Natural killer cell (primary cell): ENCODE measurements at regions not wholly inside any gene's neighbourhood (a gene's known extent, or its start where the extent isn't known, plus 50 kb on each side); places are given as distances from the start of the nearest gene placed in this dataset.

Experiments
- ATAC-seq, 3 donors: fragments of 150-1000 bp in 2 of 3; fragments of 200-7000 bp in 1 of 3; cut with Tn5 transposase; 1 replicate in 1 of 3; 2 replicates in 2 of 3; pipeline ENCODE4 v1.10.0; 2021; ENCODE audit warnings: mild to moderate bottlenecking in 2 of 3, moderate library complexity in 2 of 3
- DNase-seq, 2 donors: peaks; one replicate each; pipeline versions ENCODE4 v3.0.0 to v3.0.0-alpha.2; 2013 to 2021; ENCODE audit warnings: mixed read lengths in 1 of 2
- H3K27ac ChIP-seq: one replicate; pipeline ENCODE4 v1.5.1; 2013; ENCODE audit warnings: mild to moderate bottlenecking, low read length
- H3K27me3 ChIP-seq: one replicate; pipeline ENCODE4 v1.6.1; 2013; ENCODE audit warnings: low read length; ENCODE audit not compliant: control insufficient read depth, insufficient read depth
- H3K36me3 ChIP-seq: one replicate; pipeline ENCODE4 v1.6.1; 2013; ENCODE audit warnings: low read length; ENCODE audit not compliant: control insufficient read depth, insufficient read depth
- H3K4me1 ChIP-seq: one replicate; pipeline ENCODE4 v1.6.1; 2013; ENCODE audit warnings: low read length; ENCODE audit not compliant: control insufficient read depth, insufficient read depth
- H3K4me3 ChIP-seq: one replicate; pipeline ENCODE4 v1.5.1; 2013; ENCODE audit warnings: low read length
- H3K9me3 ChIP-seq: one replicate; pipeline ENCODE4 v1.6.1; 2013; ENCODE audit warnings: low read length; ENCODE audit not compliant: control insufficient read depth, insufficient read depth
- H3K27ac Mint-ChIP-seq, 2 donors: one replicate each; pipeline ENCODE4 v1.8.0; 2022; ENCODE audit warnings: mild to moderate bottlenecking in 2 of 2, mixed read lengths in 2 of 2, moderate library complexity in 1 of 2
- H3K27me3 Mint-ChIP-seq, 2 donors: one replicate each; pipeline ENCODE4 v1.8.0; 2022; ENCODE audit warnings: low read depth in 2 of 2, mixed read lengths in 2 of 2
- H3K36me3 Mint-ChIP-seq: one replicate; pipeline ENCODE4 v1.8.0; 2022; ENCODE audit warnings: mixed read lengths
- H3K4me1 Mint-ChIP-seq, 2 donors: one replicate each; pipeline ENCODE4 v1.8.0; 2022; ENCODE audit warnings: mixed read lengths in 2 of 2
- H3K4me3 Mint-ChIP-seq: one replicate; pipeline ENCODE4 v1.8.0; 2022; ENCODE audit warnings: mild to moderate bottlenecking, moderate library complexity, mixed read lengths
- H3K9me3 Mint-ChIP-seq, 2 donors: one replicate each; pipeline ENCODE4 v1.8.0; 2022; ENCODE audit warnings: mixed read lengths in 2 of 2
- CTCF ChIP-seq: fragments of 200-600 bp; IDR thresholded peaks from one replicate; pipeline ENCODE4 v1.8.0; 2022; ENCODE audit warnings: antibody characterized with exemption
- WGBS: methylation state at CpG from one replicate; pipeline ENCODE4 v1.1.7; 2013; ENCODE audit warnings: missing lambda C conversion rate; ENCODE audit not compliant: insufficient coverage; 5-methylcytosine and 5-hydroxymethylcytosine counted together
- intact Hi-C: fragments of 100-400 bp; cut with micrococcal nuclease; formaldehyde crosslinking; loops from one replicate; pipeline ENCODE4 v1.14.2; 2022

- Histone ChIP-seq H3K27me3 (no peaks in the 10 kb centered on the region), H3K27ac (no peak overlapping the region), H3K4me1 (no peaks in the 10 kb centered on the region), H3K4me3 (no peak overlapping the region), H3K9me3 (no peaks in the 10 kb centered on the region), H3K36me3 (no peaks in the 10 kb centered on the region)
- DNase-seq (no peak), ATAC-seq (no peak)
- Mint-ChIP-seq H3K27me3 (peaks cover 3 to 41% of the 10 kb centered on the region in 2 donors), H3K36me3 (no peaks in the 10 kb centered on the region), H3K27ac (no peak overlapping the region), H3K9me3 (no peaks in the 10 kb centered on the region), H3K4me1 (no peaks in the 10 kb centered on the region), H3K4me3 (no peak overlapping the region)
- WGBS, result 69% methylated on average over 7 of the region's 7 CpGs
- intact Hi-C loops, result no loop called here
- TF ChIP-seq CTCF, result no peak
Measured at GRCh38 chr22:27045103-27045947, 387.9 kb downstream of the MIAT start.

- no peak for TF ChIP-seq CTCF
- no peaks in the 10 kb centered on the region for H3K36me3 ChIP-seq
- Mint-ChIP-seq H3K27ac (no peak overlapping the region), H3K4me3 (no peak overlapping the region), H3K9me3 (no peaks in the 10 kb centered on the region), H3K36me3 (no peaks in the 10 kb centered on the region), H3K27me3 (peaks cover 8 to 48% of the 10 kb centered on the region in 2 donors), H3K4me1 (no peaks in the 10 kb centered on the region)
- intact Hi-C loops, result no loop called here
- DNase-seq (no peak), ATAC-seq (no peak)
- H3K4me1 ChIP-seq, result no peaks in the 10 kb centered on the region
- no peak overlapping the region for H3K27ac ChIP-seq
- H3K4me3 ChIP-seq, result no peak overlapping the region
- H3K27me3 ChIP-seq, result no peaks in the 10 kb centered on the region
- 64% methylated on average over 1 of the region's 1 CpG for WGBS
- no peaks in the 10 kb centered on the region for H3K9me3 ChIP-seq
Measured at GRCh38 chr22:27046086-27046485, 388.7 kb downstream of the MIAT start.

- intact Hi-C loops, result no loop called here
- no peak for ATAC-seq
- no peaks in the 10 kb centered on the region for H3K4me1 Mint-ChIP-seq
- no peak overlapping the region for H3K27ac Mint-ChIP-seq
- Histone ChIP-seq H3K27ac (no peak overlapping the region), H3K27me3 (no peaks in the 10 kb centered on the region), H3K36me3 (no peaks in the 10 kb centered on the region), H3K9me3 (no peaks in the 10 kb centered on the region), H3K4me3 (no peak overlapping the region), H3K4me1 (no peaks in the 10 kb centered on the region)
- H3K27me3 Mint-ChIP-seq, result peaks cover 8 to 48% of the 10 kb centered on the region in 2 donors
- DNase-seq, result no peak
- WGBS, result 95% methylated on average over 2 of the region's 2 CpGs
- TF ChIP-seq CTCF, result no peak
- no peaks in the 10 kb centered on the region for H3K36me3 Mint-ChIP-seq
- H3K4me3 Mint-ChIP-seq, result no peak overlapping the region
- H3K9me3 Mint-ChIP-seq, result no peaks in the 10 kb centered on the region
Measured at GRCh38 chr22:27046603-27047002, 389.2 kb downstream of the MIAT start.

GRCh38 chr22:27050771-27051170 is 393.4 kb downstream of the MIAT start:
- Histone ChIP-seq H3K36me3 (no peaks in the 10 kb centered on the region), H3K9me3 (no peaks in the 10 kb centered on the region), H3K27me3 (no peaks in the 10 kb centered on the region), H3K4me3 (no peak overlapping the region), H3K4me1 (no peaks in the 10 kb centered on the region), H3K27ac (no peak overlapping the region)
- Mint-ChIP-seq H3K9me3 (no peaks in the 10 kb centered on the region), H3K4me1 (no peaks in the 10 kb centered on the region), H3K4me3 (no peak overlapping the region), H3K36me3 (no peaks in the 10 kb centered on the region), H3K27ac (no peak overlapping the region), H3K27me3 (peaks cover 9 to 45% of the 10 kb centered on the region in 2 donors)
- intact Hi-C loops, result no loop called here
- DNase-seq, result no peak
- no peak for ATAC-seq
- 78% methylated on average over 4 of the region's 4 CpGs for WGBS
- TF ChIP-seq CTCF, result no peak
